Ascending aorta (tissue), 2 donors: ENCODE measurements at regions not wholly inside any gene's neighbourhood (a gene's known extent, or its start where the extent isn't known, plus 50 kb on each side); places are given as distances from the start of the nearest gene placed in this dataset.

Experiments
- DNase-seq, 2 donors: peaks; one replicate each; pipeline ENCODE4 v3.0.0-alpha.2; 2019; ENCODE audit warnings: low spot score in 2 of 2
- H3K27ac ChIP-seq, 2 donors: fragments of 200-600 bp; sonication (generic); one replicate each; pipeline ENCODE4 v1.5.1; 2016 to 2017; ENCODE audit warnings: mild to moderate bottlenecking in 1 of 2
- H3K27me3 ChIP-seq: fragments of 200-600 bp; sonication (generic); one replicate; pipeline ENCODE4 v1.5.1; 2017
- H3K36me3 ChIP-seq, 2 donors: fragments of 200-600 bp; sonication (generic); one replicate each; pipeline ENCODE4 v1.5.1; 2016
- H3K4me1 ChIP-seq, 2 donors: fragments of 200-600 bp; sonication (generic); one replicate each; pipeline ENCODE4 v1.5.1; 2016 to 2017; ENCODE audit warnings: mild to moderate bottlenecking in 1 of 2
- H3K4me3 ChIP-seq, 2 donors: fragments of 200-600 bp; sonication (generic); one replicate each; pipeline ENCODE4 v1.5.1; 2016 to 2017; ENCODE audit warnings: mild to moderate bottlenecking in 1 of 2
- H3K9me3 ChIP-seq, 2 donors: fragments of 200-600 bp; sonication (generic); one replicate each; pipeline ENCODE4 v1.5.1; 2016
- intact Hi-C: fragments of 100-400 bp; cut with DNase I; formaldehyde crosslinking; loops from one replicate; pipeline ENCODE4 v1.15.1; 2023
- TF ChIP-seq, protein P1 (sequence below), 3 experiments: fragments of 200-600 bp in 2 of 3; fragments of 450-650 bp in 1 of 3; sonication (generic) in 2 of 3; IDR thresholded peaks; one replicate each; pipeline ENCODE4 v1.5.1; 2016 to 2019; ENCODE audit warnings: antibody characterized with exemption in 3 of 3, mild to moderate bottlenecking in 1 of 3, moderate library complexity in 1 of 3

DNA sequence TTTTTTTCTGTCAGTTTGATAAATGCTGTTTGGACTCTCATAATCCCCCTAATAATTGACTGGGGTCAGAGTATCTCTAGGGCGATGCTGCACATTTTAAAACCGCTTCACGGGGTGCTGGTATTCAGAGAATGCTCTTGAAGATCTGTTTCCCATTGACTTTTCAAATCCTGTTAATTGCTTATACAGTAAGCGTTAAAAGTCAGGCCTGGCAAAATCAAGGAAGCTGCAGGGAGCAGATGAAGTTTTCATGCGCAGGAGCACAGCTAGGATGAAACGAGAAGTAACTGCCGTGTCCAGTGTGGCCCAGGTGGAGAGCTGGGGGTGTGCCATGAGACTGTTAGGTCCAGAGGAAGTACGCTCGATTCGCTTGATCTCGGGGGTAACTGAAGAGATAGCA is 312.9 kb downstream of the TRIML1 start:
- TF ChIP-seq, protein P1, sequence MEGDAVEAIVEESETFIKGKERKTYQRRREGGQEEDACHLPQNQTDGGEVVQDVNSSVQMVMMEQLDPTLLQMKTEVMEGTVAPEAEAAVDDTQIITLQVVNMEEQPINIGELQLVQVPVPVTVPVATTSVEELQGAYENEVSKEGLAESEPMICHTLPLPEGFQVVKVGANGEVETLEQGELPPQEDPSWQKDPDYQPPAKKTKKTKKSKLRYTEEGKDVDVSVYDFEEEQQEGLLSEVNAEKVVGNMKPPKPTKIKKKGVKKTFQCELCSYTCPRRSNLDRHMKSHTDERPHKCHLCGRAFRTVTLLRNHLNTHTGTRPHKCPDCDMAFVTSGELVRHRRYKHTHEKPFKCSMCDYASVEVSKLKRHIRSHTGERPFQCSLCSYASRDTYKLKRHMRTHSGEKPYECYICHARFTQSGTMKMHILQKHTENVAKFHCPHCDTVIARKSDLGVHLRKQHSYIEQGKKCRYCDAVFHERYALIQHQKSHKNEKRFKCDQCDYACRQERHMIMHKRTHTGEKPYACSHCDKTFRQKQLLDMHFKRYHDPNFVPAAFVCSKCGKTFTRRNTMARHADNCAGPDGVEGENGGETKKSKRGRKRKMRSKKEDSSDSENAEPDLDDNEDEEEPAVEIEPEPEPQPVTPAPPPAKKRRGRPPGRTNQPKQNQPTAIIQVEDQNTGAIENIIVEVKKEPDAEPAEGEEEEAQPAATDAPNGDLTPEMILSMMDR (IDR thresholded peaks at IDR 0.05): no peak
- H3K36me3 ChIP-seq: no peaks in the 10 kb centered on the region
- H3K4me3 ChIP-seq: no peak overlapping the region
- DNase-seq: no peak
- no peaks in the 10 kb centered on the region for H3K9me3 ChIP-seq
- no peak overlapping the region for H3K27ac ChIP-seq
- H3K4me1 ChIP-seq: no peaks in the 10 kb centered on the region
- intact Hi-C loops: no loop called here
- H3K27me3 ChIP-seq: no peaks in the 10 kb centered on the region

DNA sequence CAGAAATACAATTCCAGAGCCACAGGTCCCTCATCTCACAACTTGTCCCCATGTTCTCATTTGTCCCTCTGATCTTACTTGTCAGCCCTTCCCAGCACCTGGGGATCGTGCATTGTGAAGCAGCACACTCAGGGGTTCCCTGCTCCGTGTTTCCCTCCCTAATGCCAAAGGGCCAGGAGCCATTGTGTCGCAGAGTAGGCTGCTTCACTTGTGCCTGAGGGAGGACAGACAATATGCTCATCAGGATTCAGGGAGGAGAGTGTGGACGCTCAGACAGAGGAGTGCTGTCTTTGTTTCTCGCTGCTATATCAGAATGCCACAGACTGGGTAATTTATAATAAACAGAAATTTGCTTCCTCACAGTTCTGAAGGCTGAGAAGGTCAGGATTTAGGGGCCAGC is 315.3 kb downstream of the TRIML1 start:
- Histone ChIP-seq H3K27ac (no peak overlapping the region), H3K9me3 (no peaks in the 10 kb centered on the region)
- intact Hi-C loops: no loop called here

DNA sequence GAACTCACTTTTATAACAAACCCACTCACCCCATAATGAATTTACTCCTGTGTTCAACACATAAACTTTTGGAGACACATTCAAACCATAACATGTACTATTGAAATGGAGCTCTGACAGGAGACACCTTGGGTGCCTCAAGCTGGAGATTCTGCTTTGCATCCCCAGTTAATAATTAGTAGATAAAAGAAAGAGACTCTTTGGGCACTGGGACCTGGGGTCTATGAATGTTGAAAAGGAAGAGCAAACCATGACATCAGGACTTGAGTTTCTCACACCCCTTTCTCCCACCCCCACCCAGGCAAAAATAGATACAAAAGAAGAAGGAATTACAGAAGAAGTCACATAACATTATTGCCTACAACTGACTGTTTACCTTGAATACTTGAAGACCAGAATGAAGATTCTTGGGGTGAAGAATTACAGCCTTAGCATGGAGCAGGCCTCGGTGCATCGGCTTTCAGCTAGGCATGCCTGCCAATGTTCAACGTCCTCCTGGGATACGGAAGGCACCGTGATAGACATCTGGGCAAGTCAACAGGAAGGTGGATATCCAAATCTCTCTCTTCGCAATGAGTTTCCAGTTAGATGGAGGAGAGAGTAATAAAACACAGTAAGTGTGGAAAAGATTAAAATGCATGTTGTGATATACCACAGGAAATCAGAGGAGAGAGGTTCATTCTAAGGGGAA is 316.0 kb downstream of the TRIML1 start:
- no peak overlapping the region for H3K27ac ChIP-seq
- intact Hi-C loops: no loop called here
- H3K4me1 ChIP-seq: no peaks in the 10 kb centered on the region
- H3K9me3 ChIP-seq: no peaks in the 10 kb centered on the region
- H3K4me3 ChIP-seq: no peak overlapping the region
- TF ChIP-seq, protein P1 (IDR thresholded peaks at IDR 0.05): no peak
- no peaks in the 10 kb centered on the region for H3K27me3 ChIP-seq
- no peaks in the 10 kb centered on the region for H3K36me3 ChIP-seq
- DNase-seq: no peak

More for the DNA sequence above, 315.3 kb downstream of the TRIML1 start:
- H3K4me1 ChIP-seq: no peaks in the 10 kb centered on the region
- H3K4me3 ChIP-seq: no peak overlapping the region
- no peaks in the 10 kb centered on the region for H3K36me3 ChIP-seq
- TF ChIP-seq, protein P1 (IDR thresholded peaks at IDR 0.05): no peak
- no peak for DNase-seq
- no peaks in the 10 kb centered on the region for H3K27me3 ChIP-seq

DNA sequence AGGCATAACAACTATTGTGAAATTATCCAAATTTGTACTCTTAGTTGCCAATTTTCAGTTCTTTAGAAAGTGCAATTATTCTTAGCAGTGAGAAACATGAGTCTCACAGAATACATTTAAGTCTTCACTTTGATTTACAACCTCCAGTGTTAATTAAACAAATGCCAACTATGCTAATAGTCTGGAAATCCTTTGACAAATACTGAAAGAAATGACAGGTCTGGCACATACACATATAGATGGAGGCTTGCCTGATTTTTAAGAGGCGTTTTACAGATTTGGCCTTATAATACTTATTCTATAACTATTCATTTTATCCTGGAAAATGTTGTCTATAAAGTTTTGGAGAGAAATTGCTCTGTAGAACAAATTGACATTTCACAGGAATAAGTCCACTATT is 320.1 kb downstream of the TRIML1 start:
- Histone ChIP-seq H3K4me1 (no peaks in the 10 kb centered on the region), H3K36me3 (no peaks in the 10 kb centered on the region), H3K4me3 (no peak overlapping the region), H3K9me3 (no peaks in the 10 kb centered on the region), H3K27me3 (no peaks in the 10 kb centered on the region), H3K27ac (no peak overlapping the region)
- TF ChIP-seq, protein P1 (IDR thresholded peaks at IDR 0.05): no peak
- no peak for DNase-seq
- intact Hi-C loops: no loop called here

DNA sequence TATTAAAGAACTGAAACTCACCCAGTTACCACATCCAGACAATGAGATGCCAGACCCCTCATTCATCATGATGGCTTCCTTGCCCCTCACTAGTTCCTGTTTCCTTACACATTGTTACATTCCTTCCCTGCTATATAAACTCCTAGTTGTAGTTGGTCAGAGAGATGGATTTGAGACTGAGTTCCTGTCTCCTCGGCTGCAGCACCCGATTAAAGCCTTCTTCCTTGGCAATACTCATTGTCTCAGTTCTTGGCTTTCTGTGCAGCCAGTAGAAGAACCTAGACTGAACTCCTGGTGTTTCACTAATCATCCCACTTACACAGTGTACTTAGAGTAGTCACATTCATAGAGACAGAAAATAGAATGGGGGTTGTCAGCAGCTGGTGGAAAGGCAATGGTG is 324.7 kb downstream of the TRIML1 start:
- DNase-seq: no peak
- no peaks in the 10 kb centered on the region for H3K9me3 ChIP-seq
- no peaks in the 10 kb centered on the region for H3K4me1 ChIP-seq
- H3K27ac ChIP-seq: no peak overlapping the region
- TF ChIP-seq, protein P1 (IDR thresholded peaks at IDR 0.05): no peak
- intact Hi-C loops: no loop called here
- H3K36me3 ChIP-seq: no peaks in the 10 kb centered on the region
- no peaks in the 10 kb centered on the region for H3K27me3 ChIP-seq
- no peak overlapping the region for H3K4me3 ChIP-seq

DNA sequence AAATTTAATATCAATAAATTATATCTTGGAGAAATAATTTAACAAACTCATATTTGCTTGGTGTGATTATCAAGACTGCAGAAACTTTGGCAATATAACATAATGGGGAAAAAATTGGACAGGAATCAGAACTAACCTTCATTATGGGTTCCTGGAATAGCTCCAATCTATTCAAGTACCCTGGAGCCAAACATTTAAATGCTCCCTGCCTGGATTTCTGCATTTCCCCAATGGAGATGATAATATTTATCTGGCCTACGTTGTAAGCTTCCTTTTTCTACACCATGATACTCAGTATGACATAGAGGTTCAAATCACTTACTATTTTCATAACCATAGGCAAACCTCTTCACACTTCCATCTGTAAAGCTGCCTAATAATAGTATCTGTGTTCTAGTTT is 326.8 kb downstream of the TRIML1 start:
- no peak overlapping the region for H3K4me3 ChIP-seq
- no peaks in the 10 kb centered on the region for H3K4me1 ChIP-seq
- intact Hi-C loops: no loop called here
- DNase-seq: no peak
- no peaks in the 10 kb centered on the region for H3K9me3 ChIP-seq
- H3K27me3 ChIP-seq: no peaks in the 10 kb centered on the region
- H3K36me3 ChIP-seq: no peaks in the 10 kb centered on the region
- TF ChIP-seq, protein P1 (IDR thresholded peaks at IDR 0.05): no peak
- H3K27ac ChIP-seq: no peak overlapping the region
